Muscle layer of colon (tissue), 2 donors: ENCODE measurements at regions not wholly inside any gene's neighbourhood (a gene's known extent, or its start where the extent isn't known, plus 50 kb on each side); places are given as distances from the start of the nearest gene placed in this dataset.

Source experiments
- H3K27ac ChIP-seq: one replicate; pipeline ENCODE4 v1.7.0; 2013; ENCODE audit warnings: low read depth, mild to moderate bottlenecking, low read length, moderate library complexity
- H3K27me3 ChIP-seq, 2 donors: one replicate each; pipeline ENCODE4 v1.7.0; 2013; ENCODE audit warnings: low read length in 2 of 2, mild to moderate bottlenecking in 2 of 2; ENCODE audit not compliant: insufficient read depth in 2 of 2, control insufficient read depth in 1 of 2
- H3K36me3 ChIP-seq: one replicate; pipeline ENCODE4 v1.7.0; 2013; ENCODE audit warnings: mild to moderate bottlenecking, low read length; ENCODE audit not compliant: insufficient read depth
- H3K4me1 ChIP-seq: one replicate; pipeline ENCODE4 v1.7.0; 2013; ENCODE audit warnings: mild to moderate bottlenecking, low read length; ENCODE audit not compliant: insufficient read depth
- H3K4me3 ChIP-seq, 2 donors: one replicate each; pipeline ENCODE4 v1.7.0; 2013; ENCODE audit warnings: low read length in 2 of 2, low read depth in 1 of 2, mild to moderate bottlenecking in 1 of 2, moderate library complexity in 1 of 2
- H3K9ac ChIP-seq: one replicate; pipeline ENCODE4 v1.7.0; 2013; ENCODE audit warnings: low read length
- H3K9me3 ChIP-seq: one replicate; pipeline ENCODE4 v1.7.0; 2013; ENCODE audit warnings: mild to moderate bottlenecking, low read length
- donor health status: abdominal sarcoma.
- donor health status: Adenocarcinoma of cecum.

DNA sequence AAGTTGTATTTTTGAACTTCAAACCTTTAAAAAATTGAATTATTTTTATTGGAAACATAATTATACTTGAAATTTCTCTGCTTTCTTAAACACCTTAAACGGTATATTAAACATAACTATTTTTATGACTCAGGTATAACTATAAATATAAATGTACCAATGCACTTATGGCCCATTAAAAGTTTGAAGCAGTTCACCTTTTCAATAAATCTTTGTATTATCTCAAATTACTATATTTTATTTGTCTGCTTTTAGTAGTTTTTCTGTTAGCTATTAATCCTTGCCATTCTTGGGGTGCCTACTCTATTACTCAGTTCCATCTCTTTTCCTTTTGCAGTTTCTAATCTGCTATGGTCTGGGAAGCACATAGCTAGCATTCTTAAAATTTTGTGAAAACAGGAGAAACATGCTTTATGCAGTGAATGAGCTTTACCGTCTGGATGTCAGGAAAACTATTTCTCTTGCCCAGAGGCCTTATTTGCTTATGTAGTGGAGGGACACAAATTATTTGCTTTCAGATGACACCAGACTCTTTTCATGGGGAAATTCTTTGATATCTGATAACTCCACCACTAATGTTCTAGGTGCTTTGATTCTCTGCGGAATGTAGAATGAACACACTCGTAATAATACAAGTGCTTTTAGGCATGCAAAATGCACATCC, 378.9 kb upstream of the CITED2 start:
- Histone ChIP-seq H3K9me3 (no peaks in the 10 kb centered on the region), H3K36me3 (no peaks in the 10 kb centered on the region), H3K27me3 (no peaks in the 10 kb centered on the region), H3K4me1 (peaks cover 17% of the 10 kb centered on the region), H3K9ac (no peak overlapping the region), H3K4me3 (no peak overlapping the region), H3K27ac (no peak overlapping the region)

DNA sequence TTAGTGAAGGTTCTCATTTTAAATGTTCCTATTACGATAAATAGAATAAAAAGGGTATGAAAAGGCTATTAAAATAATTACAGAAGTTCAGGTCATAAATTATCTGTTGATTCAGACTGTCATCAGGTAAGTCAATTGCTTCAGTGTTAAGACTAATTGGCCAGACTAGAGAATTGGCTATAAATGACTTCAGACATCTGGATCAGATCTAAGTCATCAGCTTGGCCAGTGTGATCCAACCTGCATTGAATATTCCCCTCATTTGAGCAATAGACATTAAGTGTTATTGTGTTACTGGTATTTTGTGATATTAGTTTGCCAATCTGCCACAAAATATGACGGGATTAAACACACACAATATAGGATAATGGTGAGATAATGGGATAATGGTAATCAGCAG, 377.6 kb upstream of the CITED2 start:
- H3K9me3 ChIP-seq: no peaks in the 10 kb centered on the region
- no peak overlapping the region for H3K9ac ChIP-seq
- H3K27ac ChIP-seq: no peak overlapping the region
- H3K27me3 ChIP-seq: no peaks in the 10 kb centered on the region
- no peaks in the 10 kb centered on the region for H3K36me3 ChIP-seq
- peaks cover 14% of the 10 kb centered on the region for H3K4me1 ChIP-seq
- no peak overlapping the region for H3K4me3 ChIP-seq

DNA sequence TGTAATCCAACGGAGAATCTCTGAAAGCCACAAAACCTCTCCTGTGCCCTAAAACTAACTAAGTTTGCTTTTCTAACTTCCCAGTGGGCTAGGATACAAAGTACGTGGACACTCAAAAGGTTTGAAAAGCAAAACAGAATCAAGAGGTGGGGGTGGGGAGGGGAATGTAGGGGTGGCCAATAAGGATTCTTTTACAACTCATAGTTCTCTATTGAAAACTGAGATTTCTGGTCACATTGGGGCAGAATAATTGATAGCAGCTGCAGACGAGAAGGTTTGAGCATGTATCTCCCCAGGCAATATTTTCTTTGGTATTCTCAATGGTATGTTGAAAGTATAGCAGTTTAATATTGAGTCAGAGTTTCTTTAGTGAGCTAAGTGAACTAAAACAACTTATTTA, 376.7 kb upstream of the CITED2 start:
- Histone ChIP-seq H3K9me3 (no peaks in the 10 kb centered on the region), H3K4me3 (no peak overlapping the region), H3K27me3 (no peaks in the 10 kb centered on the region), H3K27ac (no peak overlapping the region), H3K4me1 (peaks cover 14% of the 10 kb centered on the region), H3K36me3 (no peaks in the 10 kb centered on the region), H3K9ac (no peak overlapping the region)

DNA sequence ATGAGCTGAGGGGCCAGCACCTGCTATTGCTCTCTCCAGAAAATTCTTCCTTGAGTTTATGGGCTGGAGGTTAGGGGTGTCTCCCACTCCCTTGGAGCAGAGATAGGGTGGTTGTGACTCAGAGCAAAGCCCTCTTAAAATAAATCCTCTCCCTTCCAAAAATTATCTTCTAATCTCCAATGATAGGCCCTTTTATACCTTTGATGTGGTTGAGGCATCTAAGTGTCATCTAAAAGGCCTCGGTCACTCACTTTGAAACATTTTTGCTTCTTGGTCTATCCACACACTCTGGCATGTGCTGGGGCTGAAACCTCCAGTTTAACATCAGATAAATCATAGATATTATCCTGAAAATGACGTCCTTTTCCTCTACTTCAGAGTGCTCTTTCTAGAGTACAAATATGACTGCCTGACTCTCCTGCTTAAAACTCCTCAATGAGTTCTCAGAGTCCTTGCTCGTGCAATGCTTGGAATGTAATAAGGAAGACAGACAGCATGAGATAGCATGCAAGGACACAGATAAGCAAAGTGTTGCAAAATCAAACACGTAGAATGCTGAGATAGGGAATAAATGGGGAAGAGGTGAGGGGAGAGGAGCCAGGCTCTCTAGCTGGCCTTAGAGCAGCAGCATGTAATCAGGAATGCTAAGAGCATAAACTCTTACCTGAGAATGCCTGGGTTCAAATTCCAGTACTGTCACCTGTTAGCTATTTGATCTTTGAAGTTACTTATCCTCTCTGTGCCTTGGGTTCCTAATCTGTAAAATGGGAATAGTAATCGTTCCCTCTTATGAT, 374.1 kb upstream of the CITED2 start:
- H3K27ac ChIP-seq: no peak overlapping the region
- H3K4me3 ChIP-seq: no peak overlapping the region
- no peaks in the 10 kb centered on the region for H3K9me3 ChIP-seq
- no peak overlapping the region for H3K9ac ChIP-seq
- H3K36me3 ChIP-seq: no peaks in the 10 kb centered on the region
- peaks cover 10% of the 10 kb centered on the region for H3K4me1 ChIP-seq
- no peaks in the 10 kb centered on the region for H3K27me3 ChIP-seq

DNA sequence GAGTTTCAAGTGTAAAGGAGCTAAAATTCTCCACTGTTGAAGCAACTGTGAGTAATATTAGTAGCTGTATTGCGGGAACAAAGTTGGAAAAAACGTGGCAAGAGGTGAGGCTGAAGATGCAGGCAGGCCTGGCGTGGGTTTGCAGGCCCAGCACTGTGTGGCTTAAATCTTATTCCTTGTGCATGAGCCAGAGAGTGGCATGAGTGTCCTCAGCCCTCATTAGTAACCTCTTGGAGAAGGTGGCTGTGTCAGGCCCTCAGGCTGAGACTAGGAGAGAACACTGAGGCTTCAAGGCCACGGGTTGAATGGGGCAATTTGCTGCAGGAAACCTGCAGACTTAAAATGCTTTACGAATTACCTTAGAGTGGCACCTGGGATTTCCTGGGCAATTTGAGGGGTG, 372.7 kb upstream of the CITED2 start:
- no peak overlapping the region for H3K9ac ChIP-seq
- H3K36me3 ChIP-seq: no peaks in the 10 kb centered on the region
- H3K4me1 ChIP-seq: peaks cover 10% of the 10 kb centered on the region
- no peak overlapping the region for H3K27ac ChIP-seq
- no peaks in the 10 kb centered on the region for H3K27me3 ChIP-seq
- H3K9me3 ChIP-seq: no peaks in the 10 kb centered on the region
- no peak overlapping the region for H3K4me3 ChIP-seq

DNA sequence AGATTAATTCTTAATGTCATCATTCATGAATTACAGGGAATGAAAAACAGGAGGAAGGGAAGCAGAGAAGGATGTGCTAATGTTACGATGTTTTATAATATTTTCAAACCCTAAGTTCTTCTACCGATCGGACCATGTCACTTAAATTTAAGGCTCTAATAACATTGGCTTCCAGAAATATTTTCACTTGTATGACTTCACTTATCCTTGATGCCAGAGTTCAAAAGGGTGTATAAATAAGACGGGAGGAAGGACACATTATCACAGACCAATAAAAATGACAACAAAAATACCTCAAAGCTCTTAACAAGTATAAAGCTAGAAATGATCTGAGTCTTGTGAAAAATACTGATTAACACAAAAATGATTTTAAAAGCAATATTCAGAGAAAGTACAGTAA, 370.4 kb upstream of the CITED2 start:
- Histone ChIP-seq H3K27ac (no peak overlapping the region), H3K4me3 (no peak overlapping the region), H3K36me3 (no peaks in the 10 kb centered on the region), H3K9ac (no peak overlapping the region), H3K9me3 (no peaks in the 10 kb centered on the region), H3K4me1 (peaks cover 10% of the 10 kb centered on the region), H3K27me3 (no peaks in the 10 kb centered on the region)

DNA sequence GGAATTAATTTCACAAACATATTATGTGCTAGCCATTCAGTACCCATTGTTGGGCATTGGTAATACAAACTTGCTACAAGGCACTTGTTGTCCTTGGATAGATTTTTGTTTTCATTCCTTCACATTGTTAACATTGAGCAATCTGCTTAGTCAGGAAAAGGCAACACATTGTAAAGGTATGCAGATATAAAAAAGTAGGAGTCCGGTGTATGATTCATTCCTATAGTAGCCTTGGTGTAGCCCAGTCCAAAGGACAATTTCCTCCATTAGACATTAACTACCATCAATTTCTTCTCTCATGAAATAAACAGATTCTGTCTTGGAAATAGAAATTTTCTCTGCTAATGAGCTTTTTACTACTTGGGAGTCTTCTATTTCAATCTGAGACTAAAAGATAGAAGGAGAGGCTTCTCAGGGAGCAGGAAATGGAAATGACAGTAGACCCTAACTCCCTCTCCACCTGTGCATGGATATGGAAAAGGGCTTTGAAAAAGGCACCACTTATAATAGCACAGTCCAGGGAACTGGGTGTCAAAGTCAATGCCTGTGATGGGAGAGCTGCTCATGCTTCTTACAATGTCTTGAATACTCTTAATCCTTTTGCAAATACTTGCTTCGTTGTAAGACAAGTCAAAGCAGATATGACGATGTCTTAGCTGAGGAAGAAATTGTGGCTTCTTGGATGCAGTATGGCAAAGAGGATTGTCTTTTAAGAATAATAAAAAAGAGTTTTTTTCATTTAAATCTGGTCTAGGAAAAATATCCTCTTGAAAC, 369.4 kb upstream of the CITED2 start:
- Histone ChIP-seq H3K4me1 (peaks cover 10% of the 10 kb centered on the region), H3K27ac (no peak overlapping the region)

DNA sequence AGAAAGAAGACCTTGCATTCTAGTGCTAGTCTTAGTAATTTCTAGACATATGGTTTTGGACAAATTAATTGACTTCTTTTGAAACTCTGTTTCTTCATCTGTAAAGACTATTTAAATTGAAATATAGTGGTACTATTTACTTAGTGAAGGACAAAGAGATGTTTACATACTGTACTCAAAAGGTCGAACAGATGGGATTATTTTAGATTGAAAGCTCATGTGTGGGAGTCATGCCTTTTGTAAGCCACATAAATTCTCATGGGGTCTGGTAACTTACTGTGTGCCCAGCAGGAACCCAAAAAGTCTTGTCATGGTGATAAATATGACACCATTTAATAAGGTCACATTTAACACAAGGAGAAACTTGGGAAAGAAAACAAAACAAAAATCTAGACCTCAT, 368.2 kb upstream of the CITED2 start:
- Histone ChIP-seq H3K4me1 (peaks cover 10% of the 10 kb centered on the region), H3K27ac (no peak overlapping the region), H3K9ac (no peak overlapping the region), H3K9me3 (no peaks in the 10 kb centered on the region), H3K36me3 (no peaks in the 10 kb centered on the region), H3K27me3 (no peaks in the 10 kb centered on the region), H3K4me3 (no peak overlapping the region)

More for the DNA sequence above, 369.4 kb upstream of the CITED2 start:
- Histone ChIP-seq H3K27me3 (no peaks in the 10 kb centered on the region), H3K36me3 (no peaks in the 10 kb centered on the region), H3K9ac (no peak overlapping the region), H3K9me3 (no peaks in the 10 kb centered on the region), H3K4me3 (no peak overlapping the region)

DNA sequence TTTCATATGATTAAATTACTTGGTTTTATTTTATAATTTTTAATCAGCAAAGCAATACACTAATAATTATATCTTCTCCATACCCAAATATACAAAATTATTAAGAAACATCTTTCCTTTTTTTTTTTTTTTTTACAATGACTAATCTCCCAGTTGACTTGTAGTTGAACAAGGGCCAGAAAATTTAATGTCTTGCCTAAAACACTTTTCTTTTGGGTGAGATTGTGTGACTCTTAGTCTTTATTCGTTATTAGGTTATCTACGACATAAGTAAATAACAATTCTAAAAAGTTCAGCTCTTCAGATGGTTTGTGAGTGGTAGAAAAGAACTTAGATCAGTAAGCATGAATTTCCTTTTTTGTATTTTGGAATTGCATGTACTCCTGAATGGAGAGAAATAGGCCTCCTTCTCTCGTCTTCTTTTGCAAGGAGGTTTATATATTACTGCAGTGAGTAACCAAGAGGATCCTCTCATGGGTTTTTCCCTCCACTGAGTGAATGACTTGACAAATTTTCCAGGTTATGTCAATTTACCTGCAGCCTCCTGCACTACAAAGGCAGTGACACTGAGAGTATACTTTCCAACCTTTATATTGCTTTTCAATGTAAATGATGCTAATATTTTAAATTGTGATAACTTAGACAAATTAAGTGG, 364.5 kb upstream of the CITED2 start:
- Histone ChIP-seq H3K9me3 (no peaks in the 10 kb centered on the region), H3K4me1 (no peaks in the 10 kb centered on the region)

DNA sequence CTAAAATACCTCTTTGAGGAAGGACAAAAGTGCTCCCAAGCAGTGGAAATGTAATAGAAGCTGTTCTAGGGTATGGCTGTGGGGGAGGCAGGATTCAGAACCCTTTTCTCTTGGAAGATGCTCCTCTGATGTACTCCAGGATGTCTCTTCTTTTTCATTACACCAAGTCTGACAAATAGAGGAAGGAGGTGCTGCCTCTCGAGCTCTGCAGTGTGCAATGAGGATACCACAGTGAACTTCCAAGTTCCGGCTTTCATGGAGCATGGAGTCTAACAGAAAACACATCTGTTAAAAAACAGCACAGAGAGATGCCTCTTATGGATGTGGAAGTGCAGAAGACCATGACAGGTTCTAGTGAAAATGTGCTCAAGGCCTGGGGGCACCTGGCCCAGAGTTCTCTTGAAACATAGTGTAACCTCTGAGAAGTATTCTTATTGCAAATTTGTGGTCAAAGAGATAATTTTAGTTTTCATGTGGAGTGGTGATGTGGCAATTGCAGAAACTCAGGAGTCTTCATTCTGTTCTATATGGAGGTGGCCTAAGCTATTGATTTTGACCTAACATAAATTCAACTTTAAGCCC, 362.0 kb upstream of the CITED2 start:
- no peak overlapping the region for H3K4me3 ChIP-seq
- H3K9me3 ChIP-seq: no peaks in the 10 kb centered on the region
- no peak overlapping the region for H3K9ac ChIP-seq
- H3K27ac ChIP-seq: no peak overlapping the region
- H3K4me1 ChIP-seq: no peaks in the 10 kb centered on the region
- no peaks in the 10 kb centered on the region for H3K27me3 ChIP-seq
- no peaks in the 10 kb centered on the region for H3K36me3 ChIP-seq

More for the DNA sequence above, 364.5 kb upstream of the CITED2 start:
- Histone ChIP-seq H3K27ac (no peak overlapping the region), H3K9ac (no peak overlapping the region), H3K36me3 (no peaks in the 10 kb centered on the region), H3K4me3 (no peak overlapping the region), H3K27me3 (no peaks in the 10 kb centered on the region)

DNA sequence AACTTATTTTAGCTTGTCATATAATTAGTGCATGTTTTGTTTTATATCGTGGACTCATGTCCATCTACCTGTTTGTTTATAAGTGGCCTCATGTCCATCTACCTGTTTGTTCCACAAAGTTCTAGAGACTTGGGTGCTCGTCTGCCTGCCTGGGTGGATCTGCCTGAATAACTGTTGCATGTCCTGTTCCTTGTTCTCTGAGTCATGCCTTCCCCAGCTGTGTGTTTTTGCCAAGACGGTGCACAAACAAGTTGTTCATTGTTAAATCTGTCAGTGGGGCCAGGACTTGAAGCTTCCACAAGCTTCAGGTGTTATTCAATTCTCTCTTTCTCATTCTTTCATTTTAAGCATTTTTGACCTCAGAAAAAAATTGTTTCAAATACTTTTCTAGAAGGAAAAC, 358.0 kb upstream of the CITED2 start:
- Histone ChIP-seq H3K27ac (no peak overlapping the region), H3K4me3 (no peak overlapping the region), H3K36me3 (no peaks in the 10 kb centered on the region), H3K9ac (no peak overlapping the region), H3K27me3 (no peaks in the 10 kb centered on the region), H3K9me3 (no peaks in the 10 kb centered on the region), H3K4me1 (peaks cover 9% of the 10 kb centered on the region)
